Gastrocnemius medialis (tissue), 4 donors: ENCODE measurements at regions not wholly inside any gene's neighbourhood (a gene's known extent, or its start where the extent isn't known, plus 50 kb on each side); places are given as distances from the start of the nearest gene placed in this dataset.

ENCODE experiments used
- ATAC-seq, 2 donors: fragments of 150-250 bp; one replicate each; pipeline ENCODE4 v1.9.1; 2016
- DNase-seq, 2 donors: peaks; one replicate each; pipeline ENCODE4 v3.0.0-alpha.2; 2019
- H3K27ac ChIP-seq, 4 donors: fragments of 200-600 bp; sonication (generic); 1 replicate in 1 of 4; 2 replicates in 3 of 4; pipeline ENCODE4 v1.5.1; 2016 to 2018; ENCODE audit warnings: mild to moderate bottlenecking in 2 of 4, moderate library complexity in 1 of 4
- H3K27me3 ChIP-seq, 3 donors: fragments of 200-600 bp; sonication (generic) in 2 of 3; 1 replicate in 1 of 3; 2 replicates in 2 of 3; pipeline versions ENCODE4 v1.5.1 to v1.6.0; 2016 to 2019; ENCODE audit warnings: mild to moderate bottlenecking in 1 of 3, moderate library complexity in 1 of 3
- H3K36me3 ChIP-seq, 2 donors: fragments of 200-600 bp; sonication (generic) in 1 of 2; one replicate each; pipeline ENCODE4 v1.5.1; 2017 to 2018
- H3K4me1 ChIP-seq, 2 donors: fragments of 200-600 bp; sonication (generic) in 1 of 2; one replicate each; pipeline ENCODE4 v1.5.1; 2016 to 2017; ENCODE audit warnings: mild to moderate bottlenecking in 2 of 2
- H3K4me3 ChIP-seq, 4 donors: fragments of 200-600 bp; sonication (generic) in 3 of 4; 1 replicate in 1 of 4; 2 replicates in 3 of 4; pipeline ENCODE4 v1.5.1; 2016 to 2019; ENCODE audit warnings: mild to moderate bottlenecking in 2 of 4
- H3K9me3 ChIP-seq, 3 donors: fragments of 200-600 bp; sonication (generic) in 2 of 3; 1 replicate in 1 of 3; 2 replicates in 2 of 3; pipeline ENCODE4 v1.5.1; 2016 to 2019
- CTCF ChIP-seq, 5 experiments: fragments of 450-650 bp in 3 of 5; fragments of 200-600 bp in 2 of 5; sonication (generic) in 2 of 5; IDR thresholded peaks in 4 of 5; conservative IDR thresholded peaks in 1 of 5; 1 replicate in 4 of 5; 2 replicates in 1 of 5; pipeline ENCODE4 v1.5.1; 2016 to 2019; ENCODE audit warnings: antibody characterized with exemption in 5 of 5, mild to moderate bottlenecking in 3 of 5, moderate library complexity in 3 of 5
- POLR2A ChIP-seq, 2 donors: fragments of 450-650 bp; IDR thresholded peaks; one replicate each; pipeline ENCODE4 v1.6.1; 2017; ENCODE audit warnings: antibody characterized with exemption in 2 of 2, mild to moderate bottlenecking in 2 of 2, moderate library complexity in 2 of 2
- in situ Hi-C, 4 donors: fragments of 200-750 bp; cut with MboI; loops; one replicate each; pipeline versions ENCODE4 v1.15.0 to v1.8.0; 2017; ENCODE audit warnings: low sequenced_read_pairs in 4 of 4
- intact Hi-C: fragments of 100-400 bp; cut with DNase I; formaldehyde crosslinking; loops from one replicate; pipeline ENCODE4 v1.15.1; 2023; ENCODE audit warnings: low total_unique reads

DNA sequence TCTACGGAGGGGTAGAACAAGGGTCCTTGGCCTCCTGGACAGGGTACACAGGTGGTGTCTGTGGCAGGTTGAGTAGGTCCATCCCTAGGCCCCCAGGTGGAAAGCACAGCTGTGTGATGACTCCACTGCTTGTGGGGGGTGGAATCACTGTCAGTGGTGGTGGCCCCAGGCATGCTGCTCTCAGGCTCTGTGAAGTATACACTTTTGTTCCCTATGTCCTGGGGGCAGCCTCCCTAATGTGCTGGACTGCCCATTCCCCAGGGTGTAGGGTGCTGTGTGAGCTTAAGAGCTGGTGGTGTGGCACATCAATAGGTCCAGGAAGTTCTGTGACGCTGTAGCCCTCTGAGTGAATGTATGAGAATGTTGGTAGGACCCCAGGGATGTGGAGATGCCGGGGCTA lies 197.2 kb upstream of the SLC10A2 start:
- TF ChIP-seq POLR2A (IDR thresholded peaks at IDR 0.05): no peak
- TF ChIP-seq CTCF (IDR thresholded peaks at IDR 0.05 in 4 of 5, conservative IDR thresholded peaks at IDR 0.05 in 1 of 5): no peak
- DNase-seq (no peak), ATAC-seq (no peak)
- H3K4me1 ChIP-seq: no peaks in the 10 kb centered on the region
- no peaks in the 10 kb centered on the region for H3K9me3 ChIP-seq
- H3K27ac ChIP-seq: no peak overlapping the region
- intact Hi-C loops (no loop called here), in situ Hi-C loops (no loop called here)
- no peaks in the 10 kb centered on the region for H3K27me3 ChIP-seq
- H3K4me3 ChIP-seq: no peak overlapping the region
- H3K36me3 ChIP-seq: no peaks in the 10 kb centered on the region

GRCh38 chr13:103255587-103256301 lies 189.5 kb upstream of the SLC10A2 start:
- in situ Hi-C loops (no loop called here), intact Hi-C loops (no loop called here)
- ATAC-seq (no peak), DNase-seq (no peak)
- TF ChIP-seq CTCF (IDR thresholded peaks at IDR 0.05 in 4 of 5, conservative IDR thresholded peaks at IDR 0.05 in 1 of 5) (no peak), POLR2A (IDR thresholded peaks at IDR 0.05) (no peak)
- H3K27ac ChIP-seq: no peak overlapping the region
- no peaks in the 10 kb centered on the region for H3K27me3 ChIP-seq
- no peaks in the 10 kb centered on the region for H3K9me3 ChIP-seq
- H3K4me1 ChIP-seq: no peaks in the 10 kb centered on the region
- no peaks in the 10 kb centered on the region for H3K36me3 ChIP-seq
- no peak overlapping the region for H3K4me3 ChIP-seq

DNA sequence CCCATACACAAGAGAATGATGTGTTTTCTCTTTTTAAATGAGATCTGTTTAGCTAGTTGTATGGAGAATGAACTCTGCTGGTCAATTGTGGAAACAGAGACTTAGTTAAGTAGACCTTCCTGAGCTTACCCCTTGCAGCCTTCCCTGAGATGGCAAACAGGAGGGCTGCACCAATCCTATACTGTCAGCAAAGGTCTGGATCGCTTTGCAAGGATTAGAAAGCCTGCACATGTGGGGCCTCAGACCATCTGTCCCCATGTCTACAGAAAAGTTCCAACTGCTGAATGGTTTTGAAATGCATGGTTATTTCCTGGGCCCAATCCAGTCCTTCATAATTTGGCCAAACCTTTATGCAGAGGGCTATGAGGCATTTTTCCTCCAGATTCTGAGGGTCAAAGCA lies 183.9 kb upstream of the SLC10A2 start:
- in situ Hi-C loops (no loop called here), intact Hi-C loops (no loop called here)
- no peak overlapping the region for H3K27ac ChIP-seq
- H3K27me3 ChIP-seq: no peaks in the 10 kb centered on the region
- no peaks in the 10 kb centered on the region for H3K9me3 ChIP-seq
- TF ChIP-seq POLR2A (IDR thresholded peaks at IDR 0.05): no peak
- no peak for TF ChIP-seq CTCF (IDR thresholded peaks at IDR 0.05 in 4 of 5, conservative IDR thresholded peaks at IDR 0.05 in 1 of 5)
- no peaks in the 10 kb centered on the region for H3K36me3 ChIP-seq
- no peaks in the 10 kb centered on the region for H3K4me1 ChIP-seq
- DNase-seq (no peak), ATAC-seq (no peak)
- H3K4me3 ChIP-seq: no peak overlapping the region

DNA sequence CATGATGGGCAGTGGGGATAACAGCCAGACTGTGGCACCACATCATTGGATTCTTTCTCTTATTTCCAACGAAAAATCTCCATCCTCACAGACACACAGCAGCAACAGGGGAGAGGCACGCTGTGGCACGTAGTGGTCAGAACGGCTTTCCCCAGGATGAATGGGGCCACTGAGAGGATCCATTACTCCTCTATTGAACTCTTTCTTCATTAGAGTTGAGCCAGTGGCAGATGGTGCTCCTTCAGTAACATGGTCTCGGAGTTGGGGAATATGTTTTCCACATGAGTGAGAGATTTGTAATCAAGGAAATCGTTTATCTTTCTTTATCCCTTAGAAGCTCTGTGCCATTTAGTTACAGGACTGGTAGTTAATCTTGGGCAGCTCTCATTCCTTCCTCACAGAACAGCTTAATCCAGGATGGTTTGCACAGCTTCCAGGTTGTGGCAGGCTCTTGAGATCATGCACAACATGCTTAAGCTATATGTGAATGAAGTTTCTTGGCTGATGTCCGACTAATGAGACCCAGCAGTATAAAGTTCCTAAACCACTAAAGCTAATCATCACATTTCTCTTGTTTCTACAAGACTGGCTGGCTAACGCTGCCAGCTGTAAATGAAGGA lies 180.5 kb upstream of the SLC10A2 start:
- in situ Hi-C loops: no loop called here

More for the DNA sequence above, 180.5 kb upstream of the SLC10A2 start:
- Histone ChIP-seq H3K36me3 (no peaks in the 10 kb centered on the region), H3K4me1 (no peaks in the 10 kb centered on the region), H3K4me3 (no peak overlapping the region), H3K27me3 (no peaks in the 10 kb centered on the region), H3K27ac (no peak overlapping the region), H3K9me3 (no peaks in the 10 kb centered on the region)
- DNase-seq (no peak), ATAC-seq (no peak)
- TF ChIP-seq CTCF (IDR thresholded peaks at IDR 0.05 in 4 of 5, conservative IDR thresholded peaks at IDR 0.05 in 1 of 5) (no peak), POLR2A (IDR thresholded peaks at IDR 0.05) (no peak)
- intact Hi-C loops: no loop called here
